Glutamatergic neuron (in vitro differentiated cells): ENCODE measurements at regions not wholly inside any gene's neighbourhood (a gene's known extent, or its start where the extent isn't known, plus 50 kb on each side); places are given as distances from the start of the nearest gene placed in this dataset.

ENCODE experiments used
- DNase-seq: peaks from one replicate; pipeline ENCODE4 v3.0.0; 2022
- H3K27ac Mint-ChIP-seq: one replicate; pipeline ENCODE4 v1.8.0; 2020; ENCODE audit warnings: mild to moderate bottlenecking, mixed read lengths, inconsistent platforms; ENCODE audit not compliant: unreplicated experiment
- H3K27me3 Mint-ChIP-seq: one replicate; pipeline ENCODE4 v1.8.0; 2020; ENCODE audit warnings: mild to moderate bottlenecking, moderate library complexity, mixed read lengths, inconsistent platforms; ENCODE audit not compliant: unreplicated experiment
- H3K36me3 Mint-ChIP-seq: one replicate; pipeline ENCODE4 v1.8.0; 2020; ENCODE audit warnings: mild to moderate bottlenecking, mixed read lengths, inconsistent platforms; ENCODE audit not compliant: unreplicated experiment
- H3K4me1 Mint-ChIP-seq: one replicate; pipeline ENCODE4 v1.8.0; 2020; ENCODE audit warnings: mild to moderate bottlenecking, low read depth, mixed read lengths, inconsistent platforms; ENCODE audit not compliant: unreplicated experiment
- H3K4me3 Mint-ChIP-seq: one replicate; pipeline ENCODE4 v1.8.0; 2020; ENCODE audit warnings: mild to moderate bottlenecking, mixed read lengths, inconsistent platforms; ENCODE audit not compliant: unreplicated experiment
- H3K9me3 Mint-ChIP-seq: one replicate; pipeline ENCODE4 v1.8.0; 2020; ENCODE audit warnings: mild to moderate bottlenecking, moderate library complexity, mixed read lengths, inconsistent platforms; ENCODE audit not compliant: unreplicated experiment
- CTCF ChIP-seq: fragments of 200-600 bp; sonication (generic); IDR thresholded peaks from one replicate; pipeline ENCODE4 v1.5.0; 2021; ENCODE audit not compliant: partially characterized antibody, unreplicated experiment

GRCh38 chr1:10901891-10902805 is 105.7 kb upstream of the CASZ1 start:
- DNase-seq = no peak
- H3K4me1 Mint-ChIP-seq = peaks cover 27% of the 10 kb centered on the region
- no peak overlapping the region for H3K27ac Mint-ChIP-seq
- no peaks in the 10 kb centered on the region for H3K36me3 Mint-ChIP-seq
- TF ChIP-seq CTCF = no peak
- peaks cover 8% of the 10 kb centered on the region for H3K27me3 Mint-ChIP-seq
- H3K9me3 Mint-ChIP-seq = peaks cover 7% of the 10 kb centered on the region
- no peak overlapping the region for H3K4me3 Mint-ChIP-seq

GRCh38 chr1:10903421-10903820 is 107.0 kb upstream of the CASZ1 start:
- H3K36me3 Mint-ChIP-seq = no peaks in the 10 kb centered on the region
- peaks cover 9% of the 10 kb centered on the region for H3K9me3 Mint-ChIP-seq
- no peak overlapping the region for H3K4me3 Mint-ChIP-seq
- DNase-seq = no peak
- H3K27ac Mint-ChIP-seq = no peak overlapping the region
- TF ChIP-seq CTCF = no peak
- peaks cover 8% of the 10 kb centered on the region for H3K27me3 Mint-ChIP-seq
- H3K4me1 Mint-ChIP-seq = peaks cover 26% of the 10 kb centered on the region

- Mint-ChIP-seq H3K4me1 (peaks cover 25% of the 10 kb centered on the region), H3K36me3 (no peaks in the 10 kb centered on the region), H3K27ac (no peak overlapping the region), H3K27me3 (peaks cover 8% of the 10 kb centered on the region), H3K4me3 (no peak overlapping the region), H3K9me3 (peaks cover 8% of the 10 kb centered on the region)
- TF ChIP-seq CTCF = no peak
- DNase-seq = no peak
Measured at GRCh38 chr1:10903821-10904220, 107.4 kb upstream of the CASZ1 start.

- H3K4me3 Mint-ChIP-seq = peak overlapping the region; percentile 63
- TF ChIP-seq CTCF = no peak
- H3K36me3 Mint-ChIP-seq = no peaks in the 10 kb centered on the region
- peaks cover 22% of the 10 kb centered on the region for H3K4me1 Mint-ChIP-seq
- peaks cover 4% of the 10 kb centered on the region for H3K9me3 Mint-ChIP-seq
- DNase-seq = no peak
- peaks cover 6% of the 10 kb centered on the region for H3K27me3 Mint-ChIP-seq
- H3K27ac Mint-ChIP-seq = peak overlapping the region; percentile 73
Measured at GRCh38 chr1:10904396-10905358, 107.8 kb upstream of the TARDBP start.
